ENCODE measurements at regions not wholly inside any gene's neighbourhood (a gene's known extent, or its start where the extent isn't known, plus 50 kb on each side); places are given as distances from the start of the nearest gene placed in this dataset.

- H3K9me3 ChIP-seq (ENCODE audit: control insufficient read depth, insufficient read depth, low read length): no peaks in the 10 kb centered on the region
- no peaks in the 10 kb centered on the region for H3K4me1 ChIP-seq (ENCODE audit: insufficient read depth, low read length)
- H3K9ac ChIP-seq (ENCODE audit: low read depth, low read length): no peak overlapping the region
- H3K36me3 ChIP-seq (ENCODE audit: insufficient read depth, low read length): no peaks in the 10 kb centered on the region
Observed at GRCh38 chr11:26131406-26131805, 200.5 kb upstream of the ANO3 start.

- Histone ChIP-seq H3K4me1 (ENCODE audit: insufficient read depth, low read length) (no peaks in the 10 kb centered on the region), H3K9ac (ENCODE audit: low read depth, low read length) (no peak overlapping the region), H3K9me3 (ENCODE audit: control insufficient read depth, insufficient read depth, low read length) (no peaks in the 10 kb centered on the region), H3K36me3 (ENCODE audit: insufficient read depth, low read length) (no peaks in the 10 kb centered on the region)
Observed at GRCh38 chr11:26134053-26134452, 197.9 kb upstream of the ANO3 start.

GRCh38 chr11:26134481-26135355, 197.2 kb upstream of the ANO3 start:
- Histone ChIP-seq H3K36me3 (ENCODE audit: insufficient read depth, low read length) (no peaks in the 10 kb centered on the region), H3K9ac (ENCODE audit: low read depth, low read length) (no peak overlapping the region), H3K9me3 (ENCODE audit: control insufficient read depth, insufficient read depth, low read length) (no peaks in the 10 kb centered on the region), H3K4me1 (ENCODE audit: insufficient read depth, low read length) (no peaks in the 10 kb centered on the region)

- Histone ChIP-seq H3K4me1 (ENCODE audit: insufficient read depth, low read length) (no peaks in the 10 kb centered on the region; the same call in 1 of the 2 replicates), H3K9ac (ENCODE audit: low read depth, low read length) (no peak overlapping the region), H3K9me3 (ENCODE audit: control insufficient read depth, insufficient read depth, low read length) (no peaks in the 10 kb centered on the region), H3K36me3 (ENCODE audit: insufficient read depth, low read length) (no peaks in the 10 kb centered on the region)
Observed at GRCh38 chr11:26137651-26138050, 194.3 kb upstream of the ANO3 start.

GRCh38 chr11:26142891-26143290, 189.0 kb upstream of the ANO3 start:
- H3K36me3 ChIP-seq (ENCODE audit: insufficient read depth, low read length): no peaks in the 10 kb centered on the region
- H3K4me1 ChIP-seq (ENCODE audit: insufficient read depth, low read length): peaks cover 16% of the 10 kb centered on the region; the same call in 1 of the 2 replicates
- H3K9me3 ChIP-seq (ENCODE audit: control insufficient read depth, insufficient read depth, low read length): no peaks in the 10 kb centered on the region
- no peak overlapping the region for H3K9ac ChIP-seq (ENCODE audit: low read depth, low read length)

- H3K36me3 ChIP-seq (ENCODE audit: insufficient read depth, low read length): no peaks in the 10 kb centered on the region
- H3K9ac ChIP-seq (ENCODE audit: low read depth, low read length): no peak overlapping the region
- H3K9me3 ChIP-seq (ENCODE audit: control insufficient read depth, insufficient read depth, low read length): no peaks in the 10 kb centered on the region
- H3K4me1 ChIP-seq (ENCODE audit: insufficient read depth, low read length): peaks cover 16% of the 10 kb centered on the region; the same call in 1 of the 2 replicates
Observed at GRCh38 chr11:26143566-26144290, 188.2 kb upstream of the ANO3 start.

GRCh38 chr11:26144291-26144690, 187.6 kb upstream of the ANO3 start:
- Histone ChIP-seq H3K9me3 (ENCODE audit: control insufficient read depth, insufficient read depth, low read length) (no peaks in the 10 kb centered on the region), H3K4me1 (ENCODE audit: insufficient read depth, low read length) (peaks cover 16% of the 10 kb centered on the region; the same call in 1 of the 2 replicates), H3K36me3 (ENCODE audit: insufficient read depth, low read length) (no peaks in the 10 kb centered on the region), H3K9ac (ENCODE audit: low read depth, low read length) (no peak overlapping the region)

- Histone ChIP-seq H3K4me1 (ENCODE audit: insufficient read depth, low read length) (peaks cover 16% of the 10 kb centered on the region; the same call in 1 of the 2 replicates), H3K9me3 (ENCODE audit: control insufficient read depth, insufficient read depth, low read length) (no peaks in the 10 kb centered on the region), H3K9ac (ENCODE audit: low read depth, low read length) (no peak overlapping the region), H3K36me3 (ENCODE audit: insufficient read depth, low read length) (no peaks in the 10 kb centered on the region)
Observed at GRCh38 chr11:26144911-26145310, 187.0 kb upstream of the ANO3 start.

- Histone ChIP-seq H3K36me3 (ENCODE audit: insufficient read depth, low read length) (no peaks in the 10 kb centered on the region), H3K9ac (ENCODE audit: low read depth, low read length) (no peak overlapping the region), H3K4me1 (ENCODE audit: insufficient read depth, low read length) (peaks cover 2% of the 10 kb centered on the region; the same call in 1 of the 2 replicates), H3K9me3 (ENCODE audit: control insufficient read depth, insufficient read depth, low read length) (no peaks in the 10 kb centered on the region)
Observed at GRCh38 chr11:26149585-26149984, 182.3 kb upstream of the ANO3 start.

- no peaks in the 10 kb centered on the region for H3K36me3 ChIP-seq (ENCODE audit: insufficient read depth, low read length)
- H3K9me3 ChIP-seq (ENCODE audit: control insufficient read depth, insufficient read depth, low read length): no peaks in the 10 kb centered on the region
- no peak overlapping the region for H3K9ac ChIP-seq (ENCODE audit: low read depth, low read length)
- no peaks in the 10 kb centered on the region; the same call in 1 of the 2 replicates for H3K4me1 ChIP-seq (ENCODE audit: insufficient read depth, low read length)
Observed at GRCh38 chr11:26150031-26150430, 181.9 kb upstream of the ANO3 start.

GRCh38 chr11:26158251-26158650, 173.7 kb upstream of the ANO3 start:
- no peak overlapping the region for H3K9ac ChIP-seq (ENCODE audit: low read depth, low read length)
- no peaks in the 10 kb centered on the region for H3K4me1 ChIP-seq (ENCODE audit: insufficient read depth, low read length)
- H3K9me3 ChIP-seq (ENCODE audit: control insufficient read depth, insufficient read depth, low read length): no peaks in the 10 kb centered on the region
- H3K36me3 ChIP-seq (ENCODE audit: insufficient read depth, low read length): no peaks in the 10 kb centered on the region

GRCh38 chr11:26162291-26162690, 169.6 kb upstream of the ANO3 start:
- Histone ChIP-seq H3K9ac (ENCODE audit: low read depth, low read length) (no peak overlapping the region), H3K36me3 (ENCODE audit: insufficient read depth, low read length) (no peaks in the 10 kb centered on the region), H3K9me3 (ENCODE audit: control insufficient read depth, insufficient read depth, low read length) (no peaks in the 10 kb centered on the region), H3K4me1 (ENCODE audit: insufficient read depth, low read length) (no peaks in the 10 kb centered on the region)

- Histone ChIP-seq H3K36me3 (ENCODE audit: insufficient read depth, low read length) (no peaks in the 10 kb centered on the region), H3K9me3 (ENCODE audit: control insufficient read depth, insufficient read depth, low read length) (no peaks in the 10 kb centered on the region), H3K4me1 (ENCODE audit: insufficient read depth, low read length) (no peaks in the 10 kb centered on the region), H3K9ac (ENCODE audit: low read depth, low read length) (no peak overlapping the region)
Observed at GRCh38 chr11:26186389-26186788, 145.5 kb upstream of the ANO3 start.

- Histone ChIP-seq H3K36me3 (ENCODE audit: insufficient read depth, low read length) (no peaks in the 10 kb centered on the region), H3K9ac (ENCODE audit: low read depth, low read length) (no peak overlapping the region), H3K4me1 (ENCODE audit: insufficient read depth, low read length) (no peaks in the 10 kb centered on the region), H3K9me3 (ENCODE audit: control insufficient read depth, insufficient read depth, low read length) (no peaks in the 10 kb centered on the region)
Observed at GRCh38 chr11:26187639-26188038, 144.3 kb upstream of the ANO3 start.

- Histone ChIP-seq H3K4me1 (ENCODE audit: insufficient read depth, low read length) (no peaks in the 10 kb centered on the region), H3K9ac (ENCODE audit: low read depth, low read length) (no peak overlapping the region), H3K36me3 (ENCODE audit: insufficient read depth, low read length) (no peaks in the 10 kb centered on the region), H3K9me3 (ENCODE audit: control insufficient read depth, insufficient read depth, low read length) (no peaks in the 10 kb centered on the region)
Observed at GRCh38 chr11:26188554-26188953, 143.4 kb upstream of the ANO3 start.

All from ES-I3 (cell line).